ENCODE measurements at regions not wholly inside any gene's neighbourhood (a gene's known extent, or its start where the extent isn't known, plus 50 kb on each side); places are given as distances from the start of the nearest gene placed in this dataset.

- no peak for TF ChIP-seq EZH2 (IDR thresholded peaks at IDR 0.05; ENCODE audit: insufficient read depth, poor library complexity, severe bottlenecking)
- TF ChIP-seq EZH2phosphoT487 (IDR thresholded peaks at IDR 0.05; ENCODE audit: insufficient read depth, low read depth) = no peak
These were observed 168.0 kb upstream of the DAB1 start for GRCh38 chr1:57591842-57592241.
